SH-SY5Y (cell line): ENCODE measurements at regions not wholly inside any gene's neighbourhood (a gene's known extent, or its start where the extent isn't known, plus 50 kb on each side); places are given as distances from the start of the nearest gene placed in this dataset.

Source experiments
- GATA2 ChIP-seq: IDR thresholded peaks from 2 replicates; pipeline ENCODE4 v1.6.1; 2011; ENCODE audit warnings: mild to moderate bottlenecking, low read depth, low read length
- GATA3 ChIP-seq: IDR thresholded peaks from 2 replicates; pipeline ENCODE4 v1.6.1; 2011; ENCODE audit warnings: low read depth, mild to moderate bottlenecking, low read length, moderate library complexity

- no peak for TF ChIP-seq GATA2
- TF ChIP-seq GATA3, result no peak
Measured at GRCh38 chr22:35479985-35480550, 60.6 kb upstream of the RASD2 start.
